GM12891 (cell line): ENCODE measurements at regions not wholly inside any gene's neighbourhood (a gene's known extent, or its start where the extent isn't known, plus 50 kb on each side); places are given as distances from the start of the nearest gene placed in this dataset.

Experiments used
- POLR2A ChIP-seq: IDR thresholded peaks from 2 replicates; pipeline ENCODE4 v1.6.1; 2011; ENCODE audit warnings: low read depth, low read length, control low read depth
- POLR2AphosphoS5 ChIP-seq: IDR thresholded peaks from 2 replicates; pipeline ENCODE4 v1.6.1; 2011; ENCODE audit warnings: low read depth, low read length, control low read depth

GRCh38 chr4:187335339-187335738 lies 611.7 kb upstream of the FAT1 start:
- TF ChIP-seq POLR2AphosphoS5 (no peak), POLR2A (no peak)
